SK-N-SH (cell line): ENCODE measurements at regions not wholly inside any gene's neighbourhood (a gene's known extent, or its start where the extent isn't known, plus 50 kb on each side); places are given as distances from the start of the nearest gene placed in this dataset.

Experiments used
- CTCF ChIA-PET: fragments of 300-600, 350-600 bp; formaldehyde crosslinking; extraction: SDS; loops from one replicate; lab custom pipeline; 2021; lab: Yijun Ruan, JAX
- POLR2A ChIA-PET: fragments of 350-600 bp; sonication (Branson Sonifier 250); formaldehyde crosslinking; extraction: SDS; loops from one replicate; lab custom pipeline; 2020; ENCODE audit warnings: antibody characterized with exemption, inconsistent platforms; lab: Yijun Ruan, JAX
- DNase-seq: peaks from one replicate; pipeline ENCODE4 v3.0.0; 2012
- H2AFZ ChIP-seq: fragments of 200-600 bp; sonication (generic); 2 replicates; pipeline ENCODE4 v1.8.1; 2016; ENCODE audit warnings: antibody characterized with exemption, mild to moderate bottlenecking, low read depth
- H3F3A ChIP-seq: fragments of 200-600 bp; sonication (generic); replicated peaks from 2 replicates; pipeline ENCODE3; 2016; ENCODE audit warnings: antibody characterized with exemption, mild to moderate bottlenecking; ENCODE audit not compliant: insufficient read depth
- H3K27ac ChIP-seq, 2 experiments: fragments of 200-500 bp in 1 of 2; fragments of 200-600 bp in 1 of 2; sonication (Bioruptor generic) in 1 of 2; sonication (generic), shearing (Covaris generic) in 1 of 2; 2 replicates each; pipeline versions ENCODE4 v1.5.1 to v1.6.1; 2014 to 2016; ENCODE audit warnings: low read depth in 2 of 2, inconsistent platforms in 1 of 2, low read length in 1 of 2, mild to moderate bottlenecking in 1 of 2, mixed read lengths in 1 of 2
- H3K27me3 ChIP-seq: fragments of 200-600 bp; sonication (generic), shearing (Covaris generic); 2 replicates; pipeline ENCODE4 v1.6.1; 2016; ENCODE audit warnings: mixed run types; ENCODE audit not compliant: insufficient read depth
- H3K36me3 ChIP-seq, 2 experiments: fragments of 200-500 bp in 1 of 2; fragments of 200-600 bp in 1 of 2; sonication (Bioruptor generic) in 1 of 2; sonication (generic) in 1 of 2; replicated peaks in 1 of 2; 2 replicates each; pipeline versions ENCODE3 to v1.5.1; 2014 to 2016; ENCODE audit warnings: low read length in 1 of 2, mild to moderate bottlenecking in 1 of 2; ENCODE audit not compliant: insufficient read depth in 2 of 2, control insufficient read depth in 1 of 2
- H3K4me1 ChIP-seq, 2 experiments: fragments of 200-500 bp in 1 of 2; fragments of 200-600 bp in 1 of 2; sonication (Bioruptor generic) in 1 of 2; sonication (generic), shearing (Covaris generic) in 1 of 2; 2 replicates each; pipeline versions ENCODE4 v1.5.1 to v1.6.1; 2014 to 2016; ENCODE audit warnings: low read depth in 1 of 2, low read length in 1 of 2, mixed run types in 1 of 2; ENCODE audit not compliant: insufficient read depth in 2 of 2, control insufficient read depth in 1 of 2
- H3K4me2 ChIP-seq: fragments of 200-600 bp; sonication (generic), shearing (Covaris generic); 2 replicates; pipeline ENCODE4 v1.6.1; 2017; ENCODE audit warnings: mixed run types
- H3K4me3 ChIP-seq, 2 experiments: fragments of 200-500 bp in 1 of 2; fragments of 200-600 bp in 1 of 2; sonication (Bioruptor generic) in 1 of 2; sonication (generic), shearing (Covaris generic) in 1 of 2; 2 replicates each; pipeline versions ENCODE4 v1.5.1 to v1.8.1; 2014 to 2016; ENCODE audit warnings: low read depth in 2 of 2, inconsistent platforms in 1 of 2, low read length in 1 of 2, mild to moderate bottlenecking in 1 of 2, mixed read lengths in 1 of 2, moderate library complexity in 1 of 2
- H3K79me2 ChIP-seq: fragments of 200-600 bp; sonication (generic); 2 replicates; pipeline ENCODE4 v1.8.1; 2017; ENCODE audit warnings: mild to moderate bottlenecking; ENCODE audit not compliant: insufficient read depth
- H3K9ac ChIP-seq: fragments of 200-600 bp; sonication (generic); 2 replicates; pipeline ENCODE4 v1.6.1; 2017; ENCODE audit warnings: mixed run types
- H3K9me2 ChIP-seq: fragments of 200-600 bp; sonication (generic); 2 replicates; pipeline ENCODE4 v1.6.1; 2017; ENCODE audit warnings: mixed run types
- H3K9me3 ChIP-seq: fragments of 200-600 bp; sonication (generic); 2 replicates; pipeline ENCODE4 v1.6.1; 2017; ENCODE audit warnings: mixed run types, mild to moderate bottlenecking, moderate library complexity
- H4K20me1 ChIP-seq: fragments of 200-600 bp; sonication (generic); 2 replicates; pipeline ENCODE4 v1.6.1; 2017; ENCODE audit warnings: mild to moderate bottlenecking, mixed run types; ENCODE audit not compliant: insufficient read depth
- FOSL2 ChIP-seq: IDR thresholded peaks from 2 replicates; pipeline ENCODE4 v1.4.0; 2012; ENCODE audit warnings: low read depth, mild to moderate bottlenecking, moderate library complexity, borderline replicate concordance
- IRF3 ChIP-seq: fragments of 150-350 bp; IDR thresholded peaks from 2 replicates; pipeline ENCODE4 v1.6.1; 2016; ENCODE audit warnings: mild to moderate bottlenecking, low read depth, low read length
- MXI1 ChIP-seq: IDR thresholded peaks from 2 replicates; pipeline ENCODE4 v1.6.1; 2012; ENCODE audit warnings: mild to moderate bottlenecking, low read depth, low read length, improper control_type of control experiment
- RCOR1 ChIP-seq: fragments of 150-350 bp; IDR thresholded peaks from 2 replicates; pipeline ENCODE4 v1.6.1; 2017; ENCODE audit warnings: antibody characterized with exemption, low read length
- REST ChIP-seq: IDR thresholded peaks from 2 replicates; pipeline ENCODE4 v1.6.1; 2012; ENCODE audit warnings: mild to moderate bottlenecking, low read depth, low read length, moderate library complexity
- RFX5 ChIP-seq: IDR thresholded peaks from 2 replicates; pipeline ENCODE4 v1.6.1; 2012; ENCODE audit warnings: mild to moderate bottlenecking, improper control_type of control experiment, low read length
- RXRA ChIP-seq: IDR thresholded peaks from 2 replicates; pipeline ENCODE4 v1.4.0; 2012; ENCODE audit warnings: low read depth, mild to moderate bottlenecking, borderline replicate concordance
- SIN3A ChIP-seq: IDR thresholded peaks from 2 replicates; pipeline ENCODE4 v1.6.1; 2012; ENCODE audit warnings: low read depth, mild to moderate bottlenecking, low read length, moderate library complexity, borderline replicate concordance
- TCF12 ChIP-seq: IDR thresholded peaks from 2 replicates; pipeline ENCODE4 v1.4.0; 2012
- TEAD4 ChIP-seq: IDR thresholded peaks from 2 replicates; pipeline ENCODE4 v1.4.0; 2012; ENCODE audit warnings: mild to moderate bottlenecking, borderline replicate concordance; ENCODE audit not compliant: insufficient read depth
- USF2 ChIP-seq: fragments of 150-350 bp; IDR thresholded peaks from 2 replicates; pipeline ENCODE4 v1.6.1; 2017; ENCODE audit warnings: antibody characterized with exemption, low read length, low read depth, borderline replicate concordance
- ZBTB33 ChIP-seq: IDR thresholded peaks from 2 replicates; pipeline ENCODE4 v1.4.0; 2012; ENCODE audit warnings: low read depth, borderline replicate concordance
- WGBS: methylation state at CpG from one replicate; pipeline ENCODE4 v1.1.6; 2017; ENCODE audit warnings: low lambda C conversion rate; 5-methylcytosine and 5-hydroxymethylcytosine counted together

GRCh38 chr17:68697850-68698361 is 96.7 kb upstream of the FAM20A start:
- H3K9ac ChIP-seq, result no peak overlapping the region
- H3K9me2 ChIP-seq, result no peaks in the 10 kb centered on the region
- H3K79me2 ChIP-seq, result no peaks in the 10 kb centered on the region
- H3K9me3 ChIP-seq, result no peaks in the 10 kb centered on the region
- TF ChIP-seq RCOR1 (no peak), TCF12 (no peak), FOSL2 (no peak), ZBTB33 (no peak), TEAD4 (no peak), RXRA (no peak), USF2 (no peak), REST (no peak), MXI1 (no peak), RFX5 (no peak), IRF3 (no peak), SIN3A (no peak)
- TF ChIP-seq, all 33 proteins: peak for 0
- DNase-seq, result no peak
- Histone ChIP-seq H3K4me1 (no peaks in the 10 kb centered on the region), H3K27me3 (no peaks in the 10 kb centered on the region), H2AFZ (no peak overlapping the region), H3K27ac (no peak overlapping the region), H4K20me1 (no peaks in the 10 kb centered on the region), H3F3A (no peaks in the 10 kb centered on the region), H3K36me3 (no peaks in the 10 kb centered on the region), H3K4me2 (no peak overlapping the region), H3K4me3 (no peak overlapping the region)
- POLR2A ChIA-PET, result interaction anchor here (1.5 kb wide), 1 partner anchor 9 kb away, joined by 3 read pairs; no protein-coding TSS in a partner anchor
- CTCF ChIA-PET, result interaction anchor here (0.9 to 1.5 kb wide), 3 partner anchors 8 to 17 kb away, joined by 3 to 4 read pairs (median 4); no protein-coding TSS in a partner anchor
- 36% methylated on average over 1 of the region's 1 CpG for WGBS
